ENCODE measurements at regions not wholly inside any gene's neighbourhood (a gene's known extent, or its start where the extent isn't known, plus 50 kb on each side); places are given as distances from the start of the nearest gene placed in this dataset.

GRCh38 chr9:25570802-25571201 is 107.4 kb downstream of the TUSC1 start:
- in situ Hi-C loops (cut with MboI; ENCODE audit: low sequenced_read_pairs) (no loop called here), intact Hi-C loops (cut with micrococcal nuclease) (no loop called here), dilution Hi-C loops (cut with HindIII; ENCODE audit: low sequenced_read_pairs, unreplicated experiment) (no loop called here)
- Histone ChIP-seq H2AFZ (replicated peaks; ENCODE audit: low read length, poor library complexity) (no peak overlapping the region), H3K9ac (ENCODE audit: low read depth, low read length) (no peak overlapping the region), H4K20me1 (ENCODE audit: insufficient read depth, low read length) (no peaks in the 10 kb centered on the region), H4K8ac (ENCODE audit: low read depth in 2 of 2, low read length in 2 of 2) (no peak overlapping the region), H3K9me3 (ENCODE audit: control insufficient read depth, insufficient read depth, low read length) (no peaks in the 10 kb centered on the region), H3K4me2 (ENCODE audit: low read depth, low read length) (no peak overlapping the region), H3K23ac (ENCODE audit: low read depth, low read length) (no peak overlapping the region), H3K4me1 (ENCODE audit: control insufficient read depth, insufficient read depth, low read length) (no peaks in the 10 kb centered on the region), H3K4ac (ENCODE audit: low read depth, low read length) (no peak overlapping the region), H3K9me1 (ENCODE audit: insufficient read depth, low read length) (no peaks in the 10 kb centered on the region), H4K91ac (ENCODE audit: insufficient read depth, low read depth, low read length) (no peak overlapping the region), H3K27ac (ENCODE audit: insufficient read depth, low read length) (no peak overlapping the region), H4K5ac (ENCODE audit: low read depth, low read length) (no peak overlapping the region), H2BK20ac (ENCODE audit: low read depth, low read length) (no peak overlapping the region), H3K56ac (ENCODE audit: extremely low read depth, insufficient read depth, low read length) (no peak overlapping the region), H3K27me3 (ENCODE audit: control insufficient read depth, insufficient read depth, low read length) (no peaks in the 10 kb centered on the region), H2BK120ac (ENCODE audit: low read depth, low read length) (no peak overlapping the region), H3K36me3 (ENCODE audit: control insufficient read depth, insufficient read depth, low read length) (no peaks in the 10 kb centered on the region), H3K4me3 (ENCODE audit: insufficient read depth, low read depth, low read length) (no peak overlapping the region), H3K14ac (replicated peaks; ENCODE audit: low read depth, low read length) (no peak overlapping the region), H2BK5ac (ENCODE audit: low read depth, low read length, poor library complexity, severe bottlenecking) (no peak overlapping the region), H2AK5ac (ENCODE audit: low read depth, low read length) (no peak overlapping the region), H2BK15ac (ENCODE audit: low read depth, low read length) (no peak overlapping the region), H3K18ac (ENCODE audit: low read depth, low read length) (no peak overlapping the region), H2AK9ac (replicated peaks; ENCODE audit: low read depth, low read length, poor library complexity) (no peak overlapping the region), H3K79me1 (ENCODE audit: low read depth in 1 of 2, low read length in 2 of 2) (no peaks in the 10 kb centered on the region)
- ChIA-PET CTCF (no interaction called here), POLR2A (ENCODE audit: unreplicated experiment) (no interaction called here)
- no TSS peak for BruUV-seq (replicated peaks)
- WGBS, 2 experiments (ENCODE audit: extremely low coverage in 2 of 2, insufficient read length in 1 of 2) = no CpG with 5 or more reads among the region's 6 CpGs
- DNase-seq (no peak), ATAC-seq (ENCODE audit: low read depth) (no peak)
- TF ChIP-seq RAD21 (IDR thresholded peaks at IDR 0.05; ENCODE audit: low read length) = no peak
- TF ChIP-seq POLR2A (IDR thresholded peaks at IDR 0.05; ENCODE audit: low read depth, low read length) = no peak
- TF ChIP-seq CEBPB (IDR thresholded peaks at IDR 0.05; ENCODE audit: low read depth, low read length) = no peak
- no peak for TF ChIP-seq MXI1 (IDR thresholded peaks at IDR 0.05; ENCODE audit: borderline replicate concordance, low read depth, low read length)
- TF ChIP-seq RFX5 (IDR thresholded peaks at IDR 0.05; ENCODE audit: low read depth, low read length) = no peak
- TF ChIP-seq CTCF (conservative IDR thresholded peaks at IDR 0.05; ENCODE audit: low read depth, low read length) = no peak
- TF ChIP-seq MAFK (IDR thresholded peaks at IDR 0.05; ENCODE audit: low read depth, low read length) = no peak
- TF ChIP-seq CHD1 (IDR thresholded peaks at IDR 0.05; ENCODE audit: low read depth, low read length) = no peak
- TF ChIP-seq USF2 (IDR thresholded peaks at IDR 0.05; ENCODE audit: low read depth, low read length) = no peak
- no peak for TF ChIP-seq FOS (IDR thresholded peaks at IDR 0.05; ENCODE audit: low read depth, low read length)
- no peak for TF ChIP-seq RCOR1 (IDR thresholded peaks at IDR 0.05; ENCODE audit: insufficient replicate concordance, low read length)
- TF ChIP-seq BHLHE40 (IDR thresholded peaks at IDR 0.05; ENCODE audit: low read depth, low read length) = no peak
- no peak for TF ChIP-seq SMC3 (IDR thresholded peaks at IDR 0.05; ENCODE audit: low read depth, low read length)
- TF ChIP-seq NFE2L2 (IDR thresholded peaks at IDR 0.05; ENCODE audit: low read depth, low read length) = no peak
- TF ChIP-seq, protein P1, sequence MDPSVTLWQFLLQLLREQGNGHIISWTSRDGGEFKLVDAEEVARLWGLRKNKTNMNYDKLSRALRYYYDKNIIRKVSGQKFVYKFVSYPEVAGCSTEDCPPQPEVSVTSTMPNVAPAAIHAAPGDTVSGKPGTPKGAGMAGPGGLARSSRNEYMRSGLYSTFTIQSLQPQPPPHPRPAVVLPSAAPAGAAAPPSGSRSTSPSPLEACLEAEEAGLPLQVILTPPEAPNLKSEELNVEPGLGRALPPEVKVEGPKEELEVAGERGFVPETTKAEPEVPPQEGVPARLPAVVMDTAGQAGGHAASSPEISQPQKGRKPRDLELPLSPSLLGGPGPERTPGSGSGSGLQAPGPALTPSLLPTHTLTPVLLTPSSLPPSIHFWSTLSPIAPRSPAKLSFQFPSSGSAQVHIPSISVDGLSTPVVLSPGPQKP (IDR thresholded peaks at IDR 0.05; ENCODE audit: borderline replicate concordance, low read depth, low read length) = no peak

All from IMR-90 (cell line).